ENCODE measurements at regions not wholly inside any gene's neighbourhood (a gene's known extent, or its start where the extent isn't known, plus 50 kb on each side); places are given as distances from the start of the nearest gene placed in this dataset.

- TF ChIP-seq, protein P1, sequence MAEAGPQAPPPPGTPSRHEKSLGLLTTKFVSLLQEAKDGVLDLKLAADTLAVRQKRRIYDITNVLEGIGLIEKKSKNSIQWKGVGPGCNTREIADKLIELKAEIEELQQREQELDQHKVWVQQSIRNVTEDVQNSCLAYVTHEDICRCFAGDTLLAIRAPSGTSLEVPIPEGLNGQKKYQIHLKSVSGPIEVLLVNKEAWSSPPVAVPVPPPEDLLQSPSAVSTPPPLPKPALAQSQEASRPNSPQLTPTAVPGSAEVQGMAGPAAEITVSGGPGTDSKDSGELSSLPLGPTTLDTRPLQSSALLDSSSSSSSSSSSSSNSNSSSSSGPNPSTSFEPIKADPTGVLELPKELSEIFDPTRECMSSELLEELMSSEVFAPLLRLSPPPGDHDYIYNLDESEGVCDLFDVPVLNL (CRISPR knock-in tag; IDR thresholded peaks at IDR 0.05; ENCODE audit: low read depth) = no peak
- TF ChIP-seq, protein P2, sequence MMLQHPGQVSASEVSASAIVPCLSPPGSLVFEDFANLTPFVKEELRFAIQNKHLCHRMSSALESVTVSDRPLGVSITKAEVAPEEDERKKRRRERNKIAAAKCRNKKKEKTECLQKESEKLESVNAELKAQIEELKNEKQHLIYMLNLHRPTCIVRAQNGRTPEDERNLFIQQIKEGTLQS (IDR thresholded peaks at IDR 0.05) = no peak
- TF ChIP-seq, protein P2 (CRISPR knock-in tag; conservative IDR thresholded peaks at IDR 0.05) = no peak
- no peak for TF ChIP-seq RFX5 (IDR thresholded peaks at IDR 0.05; ENCODE audit: low read depth, low read length)
- TF ChIP-seq ETV6 (IDR thresholded peaks at IDR 0.05; ENCODE audit: borderline replicate concordance in 1 of 2, low read depth in 2 of 2, low read length in 1 of 2) = no peak
- TF ChIP-seq ETV6 (CRISPR knock-in tag; IDR thresholded peaks at IDR 0.05; ENCODE audit: borderline replicate concordance) = no peak
- no peak for TF ChIP-seq CTCF (IDR thresholded peaks at IDR 0.05 in 2 of 3, conservative IDR thresholded peaks at IDR 0.05 in 1 of 3; ENCODE audit: insufficient read depth in 2 of 3, low read depth in 1 of 3, low read length in 3 of 3)
- no peak for TF ChIP-seq BRF1 (IDR thresholded peaks at IDR 0.05; ENCODE audit: borderline replicate concordance, extremely low read depth, insufficient read length)
- TF ChIP-seq ZNF263 (CRISPR knock-in tag; IDR thresholded peaks at IDR 0.05; ENCODE audit: borderline replicate concordance) = no peak
- no peak for TF ChIP-seq CHD1 (IDR thresholded peaks at IDR 0.05; ENCODE audit: low read length)
- no peak for TF ChIP-seq EZH2 (IDR thresholded peaks at IDR 0.05; ENCODE audit: borderline replicate concordance, low read depth, low read length)
- TF ChIP-seq RBM34 (IDR thresholded peaks at IDR 0.05; ENCODE audit: borderline replicate concordance, insufficient read depth, low read length) = no peak
- no peak for TF ChIP-seq ZFX (CRISPR knock-in tag; IDR thresholded peaks at IDR 0.05)
Measured at GRCh38 chr12:59941461-59941860, 345.6 kb downstream of the SLC16A7 start.

Measured in K562 (cell line).